Heart left ventricle (tissue), 16 donors: ENCODE measurements at regions not wholly inside any gene's neighbourhood (a gene's known extent, or its start where the extent isn't known, plus 50 kb on each side); places are given as distances from the start of the nearest gene placed in this dataset.

ENCODE experiments used
- ATAC-seq, 4 donors: fragments of 200-7000 bp; cut with Tn5 transposase; one replicate each; pipeline ENCODE4 v1.9.1; 2020 to 2022; ENCODE audit warnings: moderate library complexity in 4 of 4, mild to moderate bottlenecking in 3 of 4, moderate number of reproducible peaks in 1 of 4
- DNase-seq, 5 donors: peaks; one replicate each; pipeline ENCODE4 v3.0.0-alpha.2; 2020
- H3K27ac ChIP-seq, 12 donors: fragments of 200-600 bp; sonication (generic) in 4 of 12; one replicate each; pipeline versions ENCODE4 v1.5.0 to v1.8.0; 2016 to 2022; ENCODE audit warnings: mild to moderate bottlenecking in 2 of 12
- H3K27me3 ChIP-seq, 9 donors: fragments of 200-600 bp; sonication (generic) in 2 of 9; one replicate each; pipeline versions ENCODE4 v1.5.1 to v1.8.0; 2016 to 2022; ENCODE audit warnings: mild to moderate bottlenecking in 3 of 9
- H3K36me3 ChIP-seq, 9 donors: fragments of 200-600 bp; sonication (generic) in 2 of 9; one replicate each; pipeline versions ENCODE4 v1.5.0 to v1.8.0; 2018 to 2022; ENCODE audit warnings: mild to moderate bottlenecking in 2 of 9
- H3K4me1 ChIP-seq, 12 donors: fragments of 200-600 bp; sonication (generic) in 4 of 12; one replicate each; pipeline versions ENCODE4 v1.5.0 to v1.8.0; 2016 to 2022; ENCODE audit warnings: mild to moderate bottlenecking in 3 of 12
- H3K4me3 ChIP-seq, 12 donors: fragments of 200-600 bp; sonication (generic) in 4 of 12; one replicate each; pipeline versions ENCODE4 v1.5.0 to v1.8.0; 2017 to 2022; ENCODE audit warnings: mild to moderate bottlenecking in 9 of 12, moderate library complexity in 4 of 12
- H3K9me3 ChIP-seq, 12 donors: fragments of 200-600 bp; sonication (generic) in 4 of 12; one replicate each; pipeline versions ENCODE4 v1.5.0 to v1.8.0; 2016 to 2022; ENCODE audit warnings: mild to moderate bottlenecking in 1 of 12
- CTCF ChIP-seq, 12 donors: fragments of 200-600 bp; sonication (generic) in 4 of 12; IDR thresholded peaks; one replicate each; pipeline versions ENCODE4 v1.5.0 to v1.8.0; 2018 to 2022; ENCODE audit warnings: antibody characterized with exemption in 12 of 12, mild to moderate bottlenecking in 5 of 12
- POLR2A ChIP-seq, 2 donors: fragments of 450-650 bp; IDR thresholded peaks; one replicate each; pipeline ENCODE4 v1.6.1; 2017; ENCODE audit warnings: antibody characterized with exemption in 2 of 2, mild to moderate bottlenecking in 2 of 2, moderate library complexity in 2 of 2
- WGBS, 4 donors: extraction: QIAGEN DNeasy Blood & Tissue Kit in 2 of 4; methylation state at CpG; one replicate each; pipeline versions ENCODE4 v1.1.5 to v1.1.7; 2013 to 2018; 5-methylcytosine and 5-hydroxymethylcytosine counted together
- intact Hi-C, 10 donors: fragments of 100-400 bp; cut with DNase I; formaldehyde crosslinking; loops; one replicate each; pipeline versions ENCODE4 v1.11.1 to v1.14.2; 2022
- donor health status: ischemic (EF 13 %, LVEDD 7.1; RV severe dilation, severe dysfunction).
- donor health status: healthy with polysubstance abuse.
- donor health status: DM: no; HTN: yes; CAD: no.
- donor health status: DM: no; HTN: no; CAD: no.
- donor health status: ischemic (EF 25% LVEDD 6.9; RV normal size, moderate dysfunction).
- donor health status: ischemic (EF 25% LVEDD 5.7; RV mildly dilated, moderate dysfunction).
- donor health status: healthy.
- donor health status: DM: yes; HTN: yes; CAD: no.
- donor health status: ischemic (EF 35%, LVEDD 5.7; RV mildly dilated, moderate dysfunction).
- donor health status: nonischemic (EF 11% LVEDD 7.7; RV severe dilation, severe dysfunction).
- donor health status: DM: yes; HTN: yes; CAD: no.
- donor health status: PGD.
- donor health status: ischemic (EF 29% LVEDD 5.4; RV normal size, mild dysfunction).
- donor health status: nonischemic (EF 23%, LVEDD 6.1; RV moderate dilation, normal function).

GRCh38 chr1:191895049-191895448, 263.2 kb upstream of the RGS18 start:
- Histone ChIP-seq H3K27ac (no peak overlapping the region), H3K4me3 (no peak overlapping the region), H3K9me3 (peaks cover 0 to 5% (median 0%) of the 10 kb centered on the region in 12 donors), H3K36me3 (no peaks in the 10 kb centered on the region), H3K4me1 (no peaks in the 10 kb centered on the region), H3K27me3 (no peaks in the 10 kb centered on the region)
- WGBS, 4 donors = 69 to 78% (median 73%) methylated on average over 2 of the region's 2 CpGs
- ATAC-seq = no peak
- TF ChIP-seq CTCF (IDR thresholded peaks at IDR 0.05) = no peak
- TF ChIP-seq POLR2A (IDR thresholded peaks at IDR 0.05) = no peak
- no peak for DNase-seq
- intact Hi-C loops = no loop called here

- Histone ChIP-seq H3K4me1 (no peaks in the 10 kb centered on the region), H3K9me3 (peaks cover 0 to 5% (median 0%) of the 10 kb centered on the region in 12 donors), H3K4me3 (no peak overlapping the region), H3K36me3 (no peaks in the 10 kb centered on the region), H3K27me3 (no peaks in the 10 kb centered on the region), H3K27ac (no peak overlapping the region)
- no peak for ATAC-seq
- intact Hi-C loops = no loop called here
- no peak for DNase-seq
- no peak for TF ChIP-seq POLR2A (IDR thresholded peaks at IDR 0.05)
- no peak for TF ChIP-seq CTCF (IDR thresholded peaks at IDR 0.05)
Measured at GRCh38 chr1:191895462-191896058, 262.7 kb upstream of the RGS18 start.

GRCh38 chr1:191897134-191897533, 261.1 kb upstream of the RGS18 start:
- no peak overlapping the region for H3K4me3 ChIP-seq
- ATAC-seq = no peak
- H3K27me3 ChIP-seq = no peaks in the 10 kb centered on the region
- H3K9me3 ChIP-seq = peaks cover 0 to 5% (median 0%) of the 10 kb centered on the region in 12 donors
- intact Hi-C loops = no loop called here
- H3K36me3 ChIP-seq = no peaks in the 10 kb centered on the region
- 84 to 91% (median 85%) methylated on average over 3 of the region's 3 CpGs for WGBS, 4 donors
- TF ChIP-seq CTCF (IDR thresholded peaks at IDR 0.05) (no peak), POLR2A (IDR thresholded peaks at IDR 0.05) (no peak)
- no peak overlapping the region for H3K27ac ChIP-seq
- DNase-seq = no peak
- H3K4me1 ChIP-seq = no peaks in the 10 kb centered on the region

GRCh38 chr1:191901651-191902050, 256.6 kb upstream of the RGS18 start:
- H3K36me3 ChIP-seq = no peaks in the 10 kb centered on the region
- no peak overlapping the region for H3K4me3 ChIP-seq
- no peaks in the 10 kb centered on the region for H3K27me3 ChIP-seq
- TF ChIP-seq CTCF (IDR thresholded peaks at IDR 0.05) (no peak), POLR2A (IDR thresholded peaks at IDR 0.05) (no peak)
- intact Hi-C loops = no loop called here
- no peak for ATAC-seq
- no peaks in the 10 kb centered on the region for H3K9me3 ChIP-seq
- no peak for DNase-seq
- H3K4me1 ChIP-seq = no peaks in the 10 kb centered on the region
- 89 to 96% (median 92%) methylated on average over 7 of the region's 7 CpGs for WGBS, 4 donors
- H3K27ac ChIP-seq = no peak overlapping the region
